Gastrocnemius medialis (tissue), 4 donors: ENCODE measurements at regions not wholly inside any gene's neighbourhood (a gene's known extent, or its start where the extent isn't known, plus 50 kb on each side); places are given as distances from the start of the nearest gene placed in this dataset.

ENCODE experiments used
- ATAC-seq, 2 donors: fragments of 150-250 bp; one replicate each; pipeline ENCODE4 v1.9.1; 2016
- DNase-seq, 2 donors: peaks; one replicate each; pipeline ENCODE4 v3.0.0-alpha.2; 2019
- H3K27ac ChIP-seq, 4 donors: fragments of 200-600 bp; sonication (generic); 1 replicate in 1 of 4; 2 replicates in 3 of 4; pipeline ENCODE4 v1.5.1; 2016 to 2018; ENCODE audit warnings: mild to moderate bottlenecking in 2 of 4, moderate library complexity in 1 of 4
- H3K27me3 ChIP-seq, 3 donors: fragments of 200-600 bp; sonication (generic) in 2 of 3; 1 replicate in 1 of 3; 2 replicates in 2 of 3; pipeline versions ENCODE4 v1.5.1 to v1.6.0; 2016 to 2019; ENCODE audit warnings: mild to moderate bottlenecking in 1 of 3, moderate library complexity in 1 of 3
- H3K36me3 ChIP-seq, 2 donors: fragments of 200-600 bp; sonication (generic) in 1 of 2; one replicate each; pipeline ENCODE4 v1.5.1; 2017 to 2018
- H3K4me1 ChIP-seq, 2 donors: fragments of 200-600 bp; sonication (generic) in 1 of 2; one replicate each; pipeline ENCODE4 v1.5.1; 2016 to 2017; ENCODE audit warnings: mild to moderate bottlenecking in 2 of 2
- H3K4me3 ChIP-seq, 4 donors: fragments of 200-600 bp; sonication (generic) in 3 of 4; 1 replicate in 1 of 4; 2 replicates in 3 of 4; pipeline ENCODE4 v1.5.1; 2016 to 2019; ENCODE audit warnings: mild to moderate bottlenecking in 2 of 4
- H3K9me3 ChIP-seq, 3 donors: fragments of 200-600 bp; sonication (generic) in 2 of 3; 1 replicate in 1 of 3; 2 replicates in 2 of 3; pipeline ENCODE4 v1.5.1; 2016 to 2019
- CTCF ChIP-seq, 5 experiments: fragments of 450-650 bp in 3 of 5; fragments of 200-600 bp in 2 of 5; sonication (generic) in 2 of 5; IDR thresholded peaks in 4 of 5; conservative IDR thresholded peaks in 1 of 5; 1 replicate in 4 of 5; 2 replicates in 1 of 5; pipeline ENCODE4 v1.5.1; 2016 to 2019; ENCODE audit warnings: antibody characterized with exemption in 5 of 5, mild to moderate bottlenecking in 3 of 5, moderate library complexity in 3 of 5
- POLR2A ChIP-seq, 2 donors: fragments of 450-650 bp; IDR thresholded peaks; one replicate each; pipeline ENCODE4 v1.6.1; 2017; ENCODE audit warnings: antibody characterized with exemption in 2 of 2, mild to moderate bottlenecking in 2 of 2, moderate library complexity in 2 of 2
- in situ Hi-C, 4 donors: fragments of 200-750 bp; cut with MboI; loops; one replicate each; pipeline versions ENCODE4 v1.15.0 to v1.8.0; 2017; ENCODE audit warnings: low sequenced_read_pairs in 4 of 4
- intact Hi-C: fragments of 100-400 bp; cut with DNase I; formaldehyde crosslinking; loops from one replicate; pipeline ENCODE4 v1.15.1; 2023; ENCODE audit warnings: low total_unique reads

GRCh38 chr4:123628288-123628687 lies 231.7 kb downstream of the SPRY1 start:
- H3K36me3 ChIP-seq = no peaks in the 10 kb centered on the region
- H3K4me3 ChIP-seq = no peak overlapping the region
- no peaks in the 10 kb centered on the region for H3K9me3 ChIP-seq
- in situ Hi-C loops (no loop called here), intact Hi-C loops (no loop called here)
- no peak for TF ChIP-seq POLR2A (IDR thresholded peaks at IDR 0.05)
- TF ChIP-seq CTCF (IDR thresholded peaks at IDR 0.05 in 4 of 5, conservative IDR thresholded peaks at IDR 0.05 in 1 of 5) = no peak
- no peaks in the 10 kb centered on the region for H3K4me1 ChIP-seq
- no peaks in the 10 kb centered on the region for H3K27me3 ChIP-seq
- ATAC-seq (no peak), DNase-seq (no peak)
- no peak overlapping the region for H3K27ac ChIP-seq

GRCh38 chr4:123631786-123632692 lies 235.4 kb downstream of the SPRY1 start:
- in situ Hi-C loops (no loop called here), intact Hi-C loops (no loop called here)
- Histone ChIP-seq H3K27me3 (no peaks in the 10 kb centered on the region), H3K27ac (no peak overlapping the region), H3K36me3 (no peaks in the 10 kb centered on the region), H3K4me1 (no peaks in the 10 kb centered on the region), H3K4me3 (no peak overlapping the region), H3K9me3 (no peaks in the 10 kb centered on the region)
- TF ChIP-seq CTCF (IDR thresholded peaks at IDR 0.05 in 4 of 5, conservative IDR thresholded peaks at IDR 0.05 in 1 of 5) = no peak
- no peak for TF ChIP-seq POLR2A (IDR thresholded peaks at IDR 0.05)
- ATAC-seq (no peak), DNase-seq (no peak)

GRCh38 chr4:123632693-123633030 lies 236.1 kb downstream of the SPRY1 start:
- intact Hi-C loops (no loop called here), in situ Hi-C loops (no loop called here)
- no peak overlapping the region for H3K4me3 ChIP-seq
- H3K36me3 ChIP-seq = no peaks in the 10 kb centered on the region
- H3K4me1 ChIP-seq = no peaks in the 10 kb centered on the region
- ATAC-seq = no peak
- no peaks in the 10 kb centered on the region for H3K27me3 ChIP-seq
- no peak for DNase-seq
- H3K27ac ChIP-seq = no peak overlapping the region
- TF ChIP-seq POLR2A (IDR thresholded peaks at IDR 0.05) (no peak), CTCF (IDR thresholded peaks at IDR 0.05 in 4 of 5, conservative IDR thresholded peaks at IDR 0.05 in 1 of 5) (no peak)
- H3K9me3 ChIP-seq = no peaks in the 10 kb centered on the region

GRCh38 chr4:123638834-123639233 lies 242.2 kb downstream of the SPRY1 start:
- no peak for ATAC-seq
- Histone ChIP-seq H3K9me3 (no peaks in the 10 kb centered on the region), H3K27ac (no peak overlapping the region), H3K4me3 (no peak overlapping the region), H3K27me3 (no peaks in the 10 kb centered on the region), H3K36me3 (no peaks in the 10 kb centered on the region), H3K4me1 (no peaks in the 10 kb centered on the region)
- DNase-seq = no peak
- in situ Hi-C loops (no loop called here), intact Hi-C loops (no loop called here)
- TF ChIP-seq POLR2A (IDR thresholded peaks at IDR 0.05) = no peak
- no peak for TF ChIP-seq CTCF (IDR thresholded peaks at IDR 0.05 in 4 of 5, conservative IDR thresholded peaks at IDR 0.05 in 1 of 5)

- H3K27ac ChIP-seq = no peak overlapping the region
- no peaks in the 10 kb centered on the region for H3K27me3 ChIP-seq
- H3K4me1 ChIP-seq = no peaks in the 10 kb centered on the region
- ATAC-seq (no peak), DNase-seq (no peak)
- no peaks in the 10 kb centered on the region for H3K9me3 ChIP-seq
- TF ChIP-seq CTCF (IDR thresholded peaks at IDR 0.05 in 4 of 5, conservative IDR thresholded peaks at IDR 0.05 in 1 of 5) = no peak
- TF ChIP-seq POLR2A (IDR thresholded peaks at IDR 0.05) = no peak
- in situ Hi-C loops = no loop called here
- intact Hi-C loops = no loop called here
- no peak overlapping the region for H3K4me3 ChIP-seq
- no peaks in the 10 kb centered on the region for H3K36me3 ChIP-seq
These were observed 243.7 kb downstream of the SPRY1 start for GRCh38 chr4:123640271-123640670.
